GM21367 (cell line): ENCODE measurements at regions not wholly inside any gene's neighbourhood (a gene's known extent, or its start where the extent isn't known, plus 50 kb on each side); places are given as distances from the start of the nearest gene placed in this dataset.

Source experiments
- ATAC-seq: cut with Tn5 transposase; IDR thresholded peaks from one replicate; pipeline ENCODE4 v1.9.1; 2021; ENCODE audit not compliant: unreplicated experiment

- no peak for ATAC-seq
Measured at GRCh38 chr13:71090990-71091389, 776.0 kb downstream of the DACH1 start.

DNA sequence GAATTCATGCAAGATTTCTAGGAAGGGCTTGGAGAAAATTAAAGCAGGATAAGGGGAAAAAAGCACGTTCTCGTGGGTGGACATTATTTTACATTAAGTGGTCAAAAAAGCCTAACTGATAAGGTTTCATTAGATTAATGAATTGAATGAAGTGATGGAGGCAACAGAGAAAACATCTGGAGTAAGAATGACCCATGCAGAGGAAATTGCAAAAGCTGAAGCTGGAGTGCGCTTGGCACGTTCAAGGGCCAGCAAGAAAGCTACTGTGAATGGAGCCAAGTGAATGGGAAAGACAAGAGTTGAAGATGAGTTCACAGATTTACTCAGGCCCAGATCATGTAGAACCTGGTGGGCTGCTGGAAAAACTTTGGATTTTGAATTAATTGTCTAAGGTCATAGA, 777.9 kb downstream of the DACH1 start:
- no peak for ATAC-seq

DNA sequence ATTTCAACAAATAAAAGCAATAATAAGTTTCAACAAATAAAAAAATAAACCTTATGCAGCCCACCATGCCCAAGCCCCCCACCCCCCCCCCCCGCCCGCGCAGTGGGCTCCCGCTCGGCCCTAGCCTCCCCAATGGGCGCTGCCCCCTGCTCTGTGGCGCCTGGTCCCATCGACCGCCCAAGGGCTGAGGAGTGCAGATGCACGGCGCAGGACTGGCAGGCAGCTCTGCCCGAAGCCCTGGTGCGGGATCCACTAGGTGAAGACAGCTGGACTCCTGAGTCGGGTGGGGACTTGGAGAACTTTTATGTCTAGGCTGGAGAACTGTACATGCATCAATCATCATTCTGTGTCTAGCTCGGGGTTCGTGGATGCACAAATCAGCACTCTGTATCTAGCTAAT, 779.6 kb downstream of the DACH1 start:
- ATAC-seq, result no peak

- no peak for ATAC-seq
Measured at GRCh38 chr13:71087006-71087405, 780.0 kb downstream of the DACH1 start.

- no peak for ATAC-seq
Measured at GRCh38 chr13:71082631-71083030, 784.4 kb downstream of the DACH1 start.

GRCh38 chr13:71079638-71080037, 787.4 kb downstream of the DACH1 start:
- no peak for ATAC-seq

DNA sequence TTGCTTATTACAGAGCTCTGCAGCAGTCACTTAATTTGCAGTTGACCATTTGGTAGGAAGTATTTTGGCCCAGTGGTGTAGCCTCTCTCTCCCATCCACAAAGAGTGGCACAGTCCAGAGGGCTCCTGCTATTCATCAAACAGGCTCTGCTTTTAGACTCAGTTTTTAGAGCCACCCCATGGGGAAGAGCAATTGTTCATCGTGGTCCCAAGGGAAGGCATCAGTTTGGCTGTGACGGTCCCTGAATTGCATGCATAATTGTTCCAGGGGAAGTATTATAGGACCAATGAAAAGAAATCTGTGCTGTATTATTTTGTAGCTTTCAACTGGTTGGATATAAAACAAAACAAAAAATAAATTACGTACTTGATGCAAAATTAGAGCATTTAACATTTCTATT, 799.0 kb downstream of the DACH1 start:
- no peak for ATAC-seq

GRCh38 chr13:71067165-71067815, 799.7 kb downstream of the DACH1 start:
- ATAC-seq, result no peak

DNA sequence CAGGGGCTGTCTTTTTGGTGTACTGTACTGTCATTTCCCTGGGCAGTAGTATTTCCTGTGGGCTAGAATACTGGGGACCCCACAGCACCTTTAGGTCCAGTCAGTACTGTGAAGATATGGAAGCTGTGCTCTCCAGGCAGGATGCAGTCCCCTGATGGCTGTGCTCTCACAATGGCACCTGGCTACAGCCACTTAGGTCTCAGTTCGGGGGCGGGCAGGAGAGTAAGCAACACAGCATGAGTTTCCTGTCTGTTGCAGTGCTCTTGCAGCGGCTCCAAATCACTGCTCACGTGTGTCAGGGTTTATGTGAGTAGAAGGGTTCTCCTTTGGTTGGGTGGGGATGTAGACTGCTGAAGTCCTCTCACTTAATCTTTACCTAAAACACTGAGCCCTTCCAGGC, 810.4 kb downstream of the DACH1 start:
- no peak for ATAC-seq

GRCh38 chr13:71055644-71056043, 811.4 kb downstream of the DACH1 start:
- no peak for ATAC-seq

DNA sequence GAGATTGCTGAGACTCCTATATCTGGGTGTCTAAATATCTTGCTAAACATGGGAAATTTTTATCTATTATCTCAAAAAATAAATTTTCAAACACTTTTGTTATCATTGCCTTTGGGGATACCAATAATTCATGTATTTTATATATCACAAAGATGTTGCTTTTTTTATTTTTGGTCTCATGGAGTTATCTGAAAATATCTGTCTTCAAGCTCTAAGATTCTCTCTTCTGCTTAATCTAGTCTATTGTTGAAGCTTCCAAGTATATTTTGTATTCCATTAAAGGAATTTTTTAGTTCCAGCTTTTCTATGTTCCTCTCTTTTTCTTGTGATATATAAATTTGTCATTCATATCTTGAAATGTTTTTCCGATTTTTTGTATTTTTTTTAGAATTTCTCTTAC, 812.0 kb downstream of the DACH1 start:
- no peak for ATAC-seq

DNA sequence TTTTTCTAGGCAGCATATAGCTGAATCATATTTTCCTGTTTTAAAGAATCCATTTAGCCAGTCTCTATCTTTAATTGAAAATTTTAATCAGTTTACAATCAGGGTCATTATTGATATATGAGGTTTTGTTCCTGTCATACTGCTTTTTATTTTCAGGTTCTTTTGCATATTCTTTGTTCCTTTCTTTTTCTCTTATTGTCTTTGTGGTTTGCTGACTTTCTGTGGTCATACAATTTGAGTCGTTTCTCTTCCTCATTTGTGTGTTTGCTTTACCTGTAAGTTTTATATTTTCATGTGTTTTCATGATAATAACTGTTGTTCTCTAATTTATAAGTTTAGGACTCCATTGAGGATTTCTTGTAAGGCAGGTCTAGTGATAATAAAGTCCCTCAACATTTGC, 812.6 kb downstream of the DACH1 start:
- peak; percentile 62 for ATAC-seq

DNA sequence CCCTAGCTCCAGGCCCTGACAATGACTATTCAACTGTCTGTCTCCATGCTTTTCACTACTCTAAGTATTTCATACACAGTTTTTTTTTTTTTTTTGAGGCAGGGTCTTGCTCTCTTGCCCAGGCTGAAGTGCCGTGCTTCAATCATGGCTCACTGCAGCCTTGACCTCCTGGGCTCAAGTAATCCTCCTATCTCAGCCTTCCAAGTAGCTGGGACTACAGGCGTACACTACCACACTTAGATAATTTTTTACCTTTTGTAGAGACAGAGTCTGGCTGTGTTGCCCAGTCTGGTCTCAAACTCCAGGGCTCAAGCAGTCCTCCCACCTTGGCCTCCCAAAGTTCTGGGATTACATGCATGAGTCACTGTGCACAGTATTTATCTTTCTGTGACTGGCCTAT, 815.4 kb downstream of the DACH1 start:
- no peak for ATAC-seq

- no peak for ATAC-seq
Measured at GRCh38 chr13:71046360-71047079, 820.5 kb downstream of the DACH1 start.

GRCh38 chr13:71045101-71045500, 821.9 kb downstream of the DACH1 start:
- no peak for ATAC-seq

DNA sequence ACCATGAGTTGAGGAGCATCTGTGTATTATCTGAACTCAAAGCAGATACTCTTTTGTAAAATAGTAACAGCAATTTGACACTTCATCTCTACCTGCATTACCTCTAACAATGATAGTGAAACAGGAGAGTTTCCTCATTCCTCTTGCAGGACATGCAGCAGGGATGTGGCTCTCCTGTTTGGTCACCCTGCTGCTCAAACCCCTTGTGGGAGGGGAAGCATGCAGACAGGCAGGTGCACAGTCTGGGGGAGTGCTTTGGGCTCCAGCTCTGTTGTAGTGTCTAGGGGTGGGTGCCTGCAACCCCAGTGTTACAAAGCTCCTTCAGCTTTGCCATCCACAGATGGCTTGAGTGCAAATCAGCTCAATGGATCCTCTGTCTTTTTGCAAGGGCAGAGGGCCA, 827.6 kb downstream of the DACH1 start:
- no peak for ATAC-seq

- no peak for ATAC-seq
Measured at GRCh38 chr13:71034018-71034417, 833.0 kb downstream of the DACH1 start.

DNA sequence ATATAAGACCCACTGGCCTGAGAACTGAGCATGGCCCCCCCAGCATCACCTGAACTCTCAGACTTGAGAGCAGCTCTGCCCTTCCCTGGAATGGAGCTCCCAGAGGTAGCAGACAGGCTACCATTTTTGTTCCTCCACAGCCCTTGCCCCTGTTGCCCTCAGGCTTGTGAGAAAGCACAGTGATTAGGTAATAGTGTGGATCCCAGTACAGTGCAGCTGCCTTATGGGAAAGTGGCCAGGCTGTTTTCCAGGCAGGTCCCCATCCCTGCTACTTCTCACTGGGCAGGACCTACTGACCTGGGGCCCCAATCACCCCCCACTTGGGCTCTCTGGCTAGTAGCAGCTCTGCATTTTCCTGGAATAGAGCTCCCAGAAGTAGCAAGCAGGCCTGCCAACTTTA, 834.0 kb downstream of the DACH1 start:
- no peak for ATAC-seq

DNA sequence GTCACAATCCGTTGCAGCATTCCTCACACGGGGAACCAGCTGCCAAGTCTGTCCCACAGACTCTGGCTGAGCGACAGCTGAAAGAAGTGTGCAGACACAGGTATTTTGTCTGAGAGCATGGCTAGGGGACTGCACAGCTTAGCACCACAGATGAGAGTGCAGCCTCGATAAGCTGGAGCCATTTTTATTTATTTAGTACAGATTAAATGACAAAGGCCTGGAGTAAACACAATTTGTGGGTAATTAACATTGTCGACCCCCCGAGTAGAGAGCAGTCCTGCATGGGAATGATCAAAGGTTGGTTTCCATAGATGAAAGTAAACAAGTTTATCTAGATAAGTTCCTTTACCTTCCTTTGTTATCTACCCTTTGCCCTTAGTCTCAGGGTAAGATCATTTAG, 836.2 kb downstream of the DACH1 start:
- no peak for ATAC-seq

GRCh38 chr13:71028884-71029283, 838.1 kb downstream of the DACH1 start:
- no peak for ATAC-seq

DNA sequence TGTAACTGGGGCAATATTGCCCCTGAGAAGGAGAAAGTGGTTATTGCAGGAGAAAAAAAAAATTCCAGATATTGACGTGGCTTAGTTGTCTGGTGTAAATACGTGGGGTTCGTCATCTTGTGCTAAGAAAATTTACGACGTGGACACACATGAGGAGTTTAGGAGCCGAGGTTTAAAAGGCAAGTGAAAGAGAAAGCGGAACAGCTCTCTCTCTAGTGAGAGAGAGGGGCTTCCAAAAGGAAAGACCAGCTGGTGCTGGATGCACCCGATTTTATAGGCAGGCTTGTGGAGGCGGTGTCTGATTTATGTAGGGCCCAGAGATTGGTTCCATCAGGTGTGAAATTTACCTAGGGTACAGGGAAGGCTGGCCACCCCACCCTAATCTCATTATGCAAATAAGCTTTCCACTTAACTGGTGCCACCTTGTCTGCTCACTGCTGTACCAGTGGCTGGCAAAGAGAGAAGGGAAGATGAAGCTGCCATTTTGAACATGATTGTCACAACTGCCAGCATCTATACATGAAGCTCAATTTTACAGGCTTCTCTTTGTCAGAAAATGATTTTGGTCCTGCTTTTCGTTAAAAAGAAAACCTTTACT, 845.1 kb downstream of the DACH1 start:
- no peak for ATAC-seq

- no peak for ATAC-seq
Measured at GRCh38 chr13:71018995-71019394, 848.0 kb downstream of the DACH1 start.
